ENCODE measurements at regions not wholly inside any gene's neighbourhood (a gene's known extent, or its start where the extent isn't known, plus 50 kb on each side); places are given as distances from the start of the nearest gene placed in this dataset.

- Histone ChIP-seq H3K36me3 (ENCODE audit: control insufficient read depth, insufficient read depth, low read length) (no peaks in the 10 kb centered on the region), H3K56ac (ENCODE audit: extremely low read depth, insufficient read depth, low read length) (no peak overlapping the region), H3K23ac (ENCODE audit: low read depth, low read length) (no peak overlapping the region), H4K91ac (ENCODE audit: insufficient read depth, low read depth, low read length) (no peak overlapping the region), H2AK9ac (replicated peaks; ENCODE audit: low read depth, low read length, poor library complexity) (no peak overlapping the region), H3K4me2 (ENCODE audit: low read depth, low read length) (no peak overlapping the region), H3K27ac (ENCODE audit: insufficient read depth, low read length) (no peak overlapping the region), H3K4me1 (ENCODE audit: control insufficient read depth, insufficient read depth, low read length) (no peaks in the 10 kb centered on the region), H3K9ac (ENCODE audit: low read depth, low read length) (no peak overlapping the region), H2AK5ac (ENCODE audit: low read depth, low read length) (no peak overlapping the region), H3K4me3 (ENCODE audit: insufficient read depth, low read depth, low read length) (no peak overlapping the region), H3K9me1 (ENCODE audit: insufficient read depth, low read length) (no peaks in the 10 kb centered on the region), H3K4ac (ENCODE audit: low read depth, low read length) (no peak overlapping the region), H4K8ac (ENCODE audit: low read depth in 2 of 2, low read length in 2 of 2) (no peak overlapping the region), H3K9me3 (ENCODE audit: control insufficient read depth, insufficient read depth, low read length) (no peaks in the 10 kb centered on the region), H2BK15ac (ENCODE audit: low read depth, low read length) (no peak overlapping the region), H4K20me1 (ENCODE audit: insufficient read depth, low read length) (no peaks in the 10 kb centered on the region), H3K14ac (replicated peaks; ENCODE audit: low read depth, low read length) (no peak overlapping the region), H2BK5ac (ENCODE audit: low read depth, low read length, poor library complexity, severe bottlenecking) (no peak overlapping the region), H3K27me3 (ENCODE audit: control insufficient read depth, insufficient read depth, low read length) (no peaks in the 10 kb centered on the region), H2AFZ (replicated peaks; ENCODE audit: low read length, poor library complexity) (no peak overlapping the region), H2BK120ac (ENCODE audit: low read depth, low read length) (no peak overlapping the region), H3K18ac (ENCODE audit: low read depth, low read length) (no peak overlapping the region), H3K79me1 (ENCODE audit: low read depth in 1 of 2, low read length in 2 of 2) (no peaks in the 10 kb centered on the region), H4K5ac (ENCODE audit: low read depth, low read length) (no peak overlapping the region), H2BK20ac (ENCODE audit: low read depth, low read length) (no peak overlapping the region)
- ATAC-seq (ENCODE audit: low read depth) (no peak), DNase-seq (no peak)
- no TSS peak for BruUV-seq (replicated peaks)
- in situ Hi-C loops (cut with MboI; ENCODE audit: low sequenced_read_pairs) (no loop called here), dilution Hi-C loops (cut with HindIII; ENCODE audit: low sequenced_read_pairs, unreplicated experiment) (no loop called here), intact Hi-C loops (cut with micrococcal nuclease) (no loop called here)
- POLR2A ChIA-PET (ENCODE audit: unreplicated experiment): no interaction called here
- TF ChIP-seq NFE2L2 (IDR thresholded peaks at IDR 0.05; ENCODE audit: low read depth, low read length): no peak
- TF ChIP-seq MXI1 (IDR thresholded peaks at IDR 0.05; ENCODE audit: borderline replicate concordance, low read depth, low read length): no peak
- no peak for TF ChIP-seq ELK1 (IDR thresholded peaks at IDR 0.05; ENCODE audit: borderline replicate concordance, low read depth, low read length)
- no peak for TF ChIP-seq RCOR1 (IDR thresholded peaks at IDR 0.05; ENCODE audit: insufficient replicate concordance, low read length)
- TF ChIP-seq BHLHE40 (IDR thresholded peaks at IDR 0.05; ENCODE audit: low read depth, low read length): no peak
- TF ChIP-seq MAZ (IDR thresholded peaks at IDR 0.05; ENCODE audit: borderline replicate concordance, low read depth, low read length): no peak
- TF ChIP-seq MAFK (IDR thresholded peaks at IDR 0.05; ENCODE audit: low read depth, low read length): no peak
- whole genome bisulfite sequencing, 2 experiments (ENCODE audit: extremely low coverage in 2 of 2, insufficient read length in 1 of 2): no CpG with 5 or more reads among the region's 2 CpGs
- CTCF ChIA-PET: no interaction called here
Measured at GRCh38 chr12:41724216-41724615, 420.5 kb downstream of the GXYLT1 start.

All from IMR-90 (cell line).